Prostate gland (tissue), 2 donors: ENCODE measurements at regions not wholly inside any gene's neighbourhood (a gene's known extent, or its start where the extent isn't known, plus 50 kb on each side); places are given as distances from the start of the nearest gene placed in this dataset.

ENCODE experiments used
- DNase-seq: peaks from one replicate; pipeline ENCODE4 v3.0.0-alpha.2; 2019; ENCODE audit warnings: low spot score
- H3K27ac ChIP-seq, 2 donors: fragments of 200-600 bp; sonication (generic); 2 replicates each; pipeline ENCODE4 v1.5.1; 2017 to 2019
- H3K27me3 ChIP-seq: fragments of 200-600 bp; sonication (generic); replicated peaks from 2 replicates; pipeline ENCODE4 v1.5.1; 2019; ENCODE audit not compliant: insufficient read depth
- H3K36me3 ChIP-seq, 2 donors: fragments of 200-600 bp; sonication (generic); 1 replicate in 1 of 2; 2 replicates in 1 of 2; pipeline versions ENCODE4 v1.5.1 to v1.8.1; 2017 to 2019
- H3K4me1 ChIP-seq: fragments of 200-600 bp; sonication (generic); replicated peaks from 2 replicates; pipeline ENCODE4 v1.5.1; 2019
- H3K4me3 ChIP-seq, 2 donors: fragments of 200-600 bp; sonication (generic); 2 replicates each; pipeline ENCODE4 v1.5.1; 2017 to 2019
- H3K9me3 ChIP-seq: fragments of 200-600 bp; sonication (generic); 2 replicates; pipeline ENCODE4 v1.5.1; 2017
- CTCF ChIP-seq, 4 experiments: fragments of 200-600 bp in 2 of 4; fragments of 450-650 bp in 2 of 4; sonication (generic) in 2 of 4; IDR thresholded peaks; 1 replicate in 3 of 4; 2 replicates in 1 of 4; pipeline ENCODE4 v1.5.1; 2016 to 2019; ENCODE audit warnings: antibody characterized with exemption in 4 of 4, mild to moderate bottlenecking in 2 of 4, moderate library complexity in 2 of 4
- POLR2A ChIP-seq: fragments of 450-650 bp; IDR thresholded peaks from one replicate; pipeline ENCODE4 v1.6.1; 2016; ENCODE audit warnings: antibody characterized with exemption, mild to moderate bottlenecking
- POLR2AphosphoS5 ChIP-seq: sonication (generic); formaldehyde crosslinking; IDR thresholded peaks from one replicate; pipeline ENCODE4 v1.6.1; 2017; ENCODE audit warnings: antibody characterized with exemption
- WGBS: methylation state at CpG from one replicate; pipeline ENCODE4 v1.1.5; 2018; 5-methylcytosine and 5-hydroxymethylcytosine counted together
- intact Hi-C: fragments of 100-400 bp; cut with DNase I; formaldehyde crosslinking; loops from one replicate; pipeline ENCODE4 v1.14.2; 2022

- H3K4me3 ChIP-seq, result no peak overlapping the region
- no peak overlapping the region for H3K27ac ChIP-seq
- no peaks in the 10 kb centered on the region for H3K9me3 ChIP-seq
- no peaks in the 10 kb centered on the region for H3K36me3 ChIP-seq
- WGBS, result 85% methylated on average over 2 of the region's 2 CpGs
- H3K4me1 ChIP-seq, result no peaks in the 10 kb centered on the region
- TF ChIP-seq POLR2A (no peak), CTCF (IDR thresholded peaks at IDR 0.05) (no peak), POLR2AphosphoS5 (no peak)
- H3K27me3 ChIP-seq, result no peaks in the 10 kb centered on the region
- intact Hi-C loops, result no loop called here
- DNase-seq, result no peak
Measured at GRCh38 chr13:56247692-56248091, 893.0 kb upstream of the PRR20A start.

- Histone ChIP-seq H3K4me1 (no peaks in the 10 kb centered on the region), H3K27me3 (no peaks in the 10 kb centered on the region), H3K27ac (no peak overlapping the region), H3K4me3 (no peak overlapping the region), H3K36me3 (no peaks in the 10 kb centered on the region), H3K9me3 (no peaks in the 10 kb centered on the region)
- TF ChIP-seq POLR2A (no peak), POLR2AphosphoS5 (no peak), CTCF (IDR thresholded peaks at IDR 0.05) (no peak)
- no peak for DNase-seq
- WGBS, result 43% methylated on average over 1 of the region's 1 CpG
- intact Hi-C loops, result no loop called here
Measured at GRCh38 chr13:56271686-56272085, 869.0 kb upstream of the PRR20A start.

- H3K4me1 ChIP-seq, result no peaks in the 10 kb centered on the region
- no peak for TF ChIP-seq POLR2A
- TF ChIP-seq CTCF (IDR thresholded peaks at IDR 0.05), result no peak
- TF ChIP-seq POLR2AphosphoS5, result no peak
- WGBS, result 90% methylated on average over 4 of the region's 4 CpGs
- no peaks in the 10 kb centered on the region for H3K9me3 ChIP-seq
- H3K27me3 ChIP-seq, result no peaks in the 10 kb centered on the region
- H3K4me3 ChIP-seq, result no peak overlapping the region
- intact Hi-C loops, result no loop called here
- H3K36me3 ChIP-seq, result no peaks in the 10 kb centered on the region
- no peak overlapping the region for H3K27ac ChIP-seq
- DNase-seq, result no peak
Measured at GRCh38 chr13:56283262-56283828, 857.4 kb upstream of the PRR20A start.

GRCh38 chr13:56299650-56300049, 841.1 kb upstream of the PRR20A start:
- Histone ChIP-seq H3K36me3 (no peaks in the 10 kb centered on the region), H3K27ac (no peak overlapping the region), H3K4me3 (no peak overlapping the region), H3K4me1 (no peaks in the 10 kb centered on the region), H3K27me3 (no peaks in the 10 kb centered on the region), H3K9me3 (no peaks in the 10 kb centered on the region)
- DNase-seq, result no peak
- TF ChIP-seq CTCF (IDR thresholded peaks at IDR 0.05) (no peak), POLR2A (no peak), POLR2AphosphoS5 (no peak)
- intact Hi-C loops, result no loop called here

- intact Hi-C loops, result no loop called here
- Histone ChIP-seq H3K27me3 (no peaks in the 10 kb centered on the region), H3K27ac (no peak overlapping the region), H3K4me1 (no peaks in the 10 kb centered on the region), H3K9me3 (no peaks in the 10 kb centered on the region), H3K4me3 (no peak overlapping the region), H3K36me3 (no peaks in the 10 kb centered on the region)
- no peak for DNase-seq
- WGBS, result 33% methylated on average over 3 of the region's 3 CpGs
- TF ChIP-seq POLR2AphosphoS5 (no peak), CTCF (IDR thresholded peaks at IDR 0.05) (no peak), POLR2A (no peak)
Measured at GRCh38 chr13:56314765-56315164, 826.0 kb upstream of the PRR20A start.
